ENCODE measurements at regions not wholly inside any gene's neighbourhood (a gene's known extent, or its start where the extent isn't known, plus 50 kb on each side); places are given as distances from the start of the nearest gene placed in this dataset.
"Not testable (repeated sequence)": the region's sequence is repeated elsewhere in the genome, so short reads cannot be mapped to it uniquely, and the experiment has no call there.

DNA sequence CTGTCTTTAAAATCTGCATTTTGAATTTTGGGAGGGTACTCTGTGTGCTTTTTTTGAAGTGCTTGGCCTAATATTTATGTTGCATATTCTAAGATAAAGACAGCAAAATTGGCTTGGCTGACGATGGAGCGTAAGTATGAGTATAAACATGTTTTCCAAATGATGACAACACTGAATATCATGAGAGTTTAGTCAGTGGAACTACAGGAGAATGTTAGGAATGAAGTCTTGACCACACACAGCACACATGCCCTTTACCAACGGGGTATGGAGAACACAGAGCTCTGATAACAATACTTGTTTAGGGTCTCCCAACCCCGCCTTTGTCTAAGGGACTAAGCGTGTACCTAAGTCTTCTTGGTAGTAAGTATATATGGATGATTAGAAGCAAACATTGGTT, 253.9 kb upstream of the FZD8 start:
- DNase-seq (ENCODE audit: low read depth): peak; percentile 82

- DNase-seq (ENCODE audit: low read depth): no peak
Measured at GRCh38 chr10:35895331-35895730, 253.2 kb upstream of the FZD8 start.

DNA sequence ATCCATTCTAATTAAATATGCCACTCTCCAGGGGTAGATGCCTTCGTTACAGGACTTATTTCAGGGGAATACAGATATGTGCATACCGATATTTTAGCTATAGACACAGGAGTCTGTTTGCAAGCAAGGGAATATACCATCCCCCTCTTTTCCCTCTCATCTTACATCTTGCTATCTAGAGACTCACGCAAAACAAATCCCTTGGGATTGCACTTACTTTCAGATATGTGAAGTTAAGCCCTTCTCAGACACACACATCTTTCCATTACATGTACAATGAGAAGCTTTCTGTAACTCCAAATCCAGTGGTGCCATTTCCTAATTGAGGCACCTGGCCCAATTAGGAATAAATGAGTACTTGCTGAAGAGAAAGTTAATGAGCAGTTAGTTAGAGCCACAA, 250.4 kb upstream of the FZD8 start:
- DNase-seq (ENCODE audit: low read depth): no peak

- no peak for DNase-seq (ENCODE audit: low read depth)
Measured at GRCh38 chr10:35890676-35891495, 248.8 kb upstream of the FZD8 start.

DNA sequence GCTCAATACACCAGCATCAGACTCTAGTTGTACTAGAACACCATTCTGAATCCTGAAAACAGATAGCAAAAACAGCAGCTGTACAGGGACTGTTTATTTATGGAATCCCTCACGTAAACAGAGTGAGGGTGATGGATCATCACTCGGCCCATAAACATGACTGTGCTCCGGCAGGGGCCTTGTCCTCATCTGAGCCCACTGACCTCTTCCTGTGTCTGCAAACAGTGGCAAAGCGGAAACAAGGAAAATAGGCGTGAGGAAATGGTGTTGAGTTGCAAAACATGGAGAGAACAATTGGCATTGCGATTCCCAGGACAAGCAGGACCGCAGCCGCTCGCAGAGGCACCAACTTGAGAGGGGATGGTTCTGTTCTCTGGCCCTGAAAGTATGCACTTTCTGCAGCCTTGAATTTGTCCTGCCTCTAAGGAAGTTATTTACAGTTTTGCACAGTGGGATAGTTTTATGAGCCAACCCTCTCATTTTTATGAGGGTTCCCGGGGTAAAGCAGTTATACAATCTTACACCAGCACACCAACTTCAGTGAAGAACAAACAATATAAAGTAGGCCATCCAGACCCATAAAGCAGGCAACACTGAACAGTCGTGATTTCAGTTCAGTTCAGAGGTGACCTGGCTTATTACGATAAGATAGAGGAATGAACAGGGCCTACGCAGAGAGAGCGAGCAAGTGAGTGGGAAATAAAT, 248.0 kb upstream of the FZD8 start:
- peak; percentile 18 for DNase-seq (ENCODE audit: low read depth)

GRCh38 chr10:35889226-35889625, 247.1 kb upstream of the FZD8 start:
- DNase-seq (ENCODE audit: low read depth): no peak

GRCh38 chr10:35888400-35888799, 246.3 kb upstream of the FZD8 start:
- no peak for DNase-seq (ENCODE audit: low read depth)

- DNase-seq (ENCODE audit: low read depth): no peak
Measured at GRCh38 chr10:35887685-35888084, 245.6 kb upstream of the FZD8 start.

DNA sequence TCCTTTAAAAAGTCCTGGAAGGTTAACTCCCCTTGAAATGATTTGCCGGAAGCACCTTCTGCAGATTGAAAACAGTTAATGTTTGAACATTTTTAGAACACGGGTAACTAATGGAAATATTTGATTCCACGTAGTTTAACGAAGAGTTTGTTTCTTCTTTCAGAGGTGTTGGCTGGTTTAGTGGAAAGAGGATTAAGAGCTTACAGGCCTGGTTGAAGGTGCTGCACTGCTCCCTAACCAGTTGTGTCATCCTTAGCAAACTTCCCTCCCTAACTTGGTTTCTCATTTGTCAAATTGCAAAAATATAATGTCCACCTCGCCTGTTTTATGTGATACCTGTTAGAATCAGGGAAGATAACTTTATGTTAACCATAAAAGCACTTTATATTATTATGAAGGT, 243.0 kb upstream of the FZD8 start:
- no peak for DNase-seq (ENCODE audit: low read depth)

DNA sequence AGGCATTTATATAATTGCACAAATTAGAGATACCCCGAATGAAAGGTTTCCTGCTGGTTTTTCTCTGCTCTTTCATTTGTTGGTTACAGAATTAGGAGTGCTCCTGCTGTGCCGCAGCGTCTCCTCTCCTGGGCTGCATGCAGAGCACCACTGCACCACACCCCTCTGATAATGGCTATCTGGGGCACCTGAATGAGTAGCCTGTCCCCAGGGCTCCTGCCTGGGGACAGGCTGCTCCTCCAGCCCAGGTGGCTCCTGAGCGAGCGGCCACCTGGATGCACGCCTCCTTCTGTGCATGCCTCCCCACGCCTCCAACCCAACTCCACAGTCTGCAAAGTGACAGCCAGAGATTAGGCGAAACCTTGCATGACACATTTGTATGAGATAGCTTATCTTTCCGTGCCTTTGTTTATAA, 242.6 kb upstream of the FZD8 start:
- DNase-seq (ENCODE audit: low read depth): no peak

DNA sequence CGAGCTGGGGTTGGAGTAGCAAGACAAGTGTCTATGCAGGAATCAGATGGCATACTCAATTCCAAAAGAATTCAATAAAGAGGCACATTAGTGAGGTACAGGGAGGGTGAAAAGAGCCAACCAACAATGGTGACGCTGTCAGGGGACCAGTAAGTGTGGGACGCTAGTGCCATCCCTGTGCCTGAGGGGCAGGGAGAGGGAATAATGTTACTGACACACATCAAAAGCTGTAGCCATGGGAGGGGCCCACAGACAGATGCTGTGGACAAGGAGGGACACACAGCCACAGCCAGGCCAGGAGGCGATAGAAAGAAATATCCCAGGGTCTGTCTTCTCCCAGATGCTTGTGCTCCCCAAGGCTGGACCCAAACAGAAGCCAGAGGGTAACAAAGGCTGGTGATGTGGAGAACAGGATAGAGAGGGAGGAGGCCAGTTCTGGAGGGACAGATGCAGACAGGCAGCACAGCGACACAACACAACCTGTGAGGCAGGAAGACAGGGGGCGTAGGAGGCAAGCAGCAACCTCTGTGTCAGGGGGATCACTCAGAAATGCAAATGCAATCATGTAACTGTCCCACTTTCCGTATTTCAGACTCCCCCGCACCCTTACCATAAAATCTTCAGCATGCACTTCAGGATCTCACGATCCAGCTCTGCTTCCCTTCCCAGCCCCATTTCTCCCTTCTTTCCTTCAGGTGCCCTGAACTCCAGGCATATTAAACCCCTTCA, 240.5 kb upstream of the FZD8 start:
- DNase-seq (ENCODE audit: low read depth): no peak

- DNase-seq (ENCODE audit: low read depth): no peak
Measured at GRCh38 chr10:35881320-35881719, 239.2 kb upstream of the FZD8 start.

DNA sequence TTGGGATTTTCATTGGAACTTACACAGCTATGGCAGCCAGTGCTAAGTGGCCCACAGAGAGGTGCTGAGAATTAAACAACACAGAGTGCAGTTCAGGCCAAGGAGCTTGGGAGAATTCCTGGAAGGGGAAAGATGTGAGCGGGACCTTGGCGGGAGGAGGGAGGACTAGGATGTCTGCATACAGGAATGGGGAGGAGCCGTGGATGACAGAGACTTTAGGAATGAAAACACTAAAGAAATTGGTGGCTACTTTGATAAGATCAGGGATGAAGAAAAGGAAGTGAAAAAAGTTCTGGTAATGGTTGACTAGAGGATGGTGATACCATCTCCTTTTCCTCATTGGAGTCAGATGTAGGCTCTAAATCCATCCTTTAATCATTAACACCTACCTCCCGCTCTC, 234.2 kb upstream of the FZD8 start:
- peak; percentile 36 for DNase-seq (ENCODE audit: low read depth)

DNA sequence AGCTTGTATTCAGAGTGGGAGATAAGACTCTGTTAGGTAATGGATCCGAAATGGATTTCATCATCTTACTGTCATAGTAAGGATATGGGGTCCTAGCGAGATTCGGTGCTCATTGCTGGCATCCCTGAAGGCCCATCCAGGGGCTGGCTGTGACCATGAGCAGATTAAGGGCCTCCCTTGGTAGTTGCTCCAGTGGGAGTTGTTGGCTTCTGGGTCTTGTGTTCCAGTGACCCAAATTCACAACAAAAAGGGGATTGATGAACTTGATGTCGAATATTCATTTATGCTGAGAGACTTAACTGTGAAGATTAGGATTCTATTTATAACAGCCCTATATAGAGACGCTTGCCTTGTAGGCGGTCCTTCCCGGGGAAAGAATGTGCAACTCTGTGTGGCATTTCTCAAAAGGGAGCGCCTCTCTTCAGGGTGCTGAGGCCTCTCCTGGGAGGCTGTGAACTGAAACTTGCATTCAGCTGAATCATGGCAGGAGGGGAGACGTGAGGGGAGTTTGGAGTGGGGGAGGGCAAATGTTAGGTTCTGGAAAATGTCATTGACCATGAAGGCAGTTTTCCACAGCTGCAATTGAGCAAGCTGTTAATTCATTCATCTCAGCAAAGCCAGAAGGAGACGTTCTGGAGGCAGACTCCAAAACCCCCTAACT, 233.1 kb upstream of the FZD8 start:
- DNase-seq (ENCODE audit: low read depth): peak; percentile 34

DNA sequence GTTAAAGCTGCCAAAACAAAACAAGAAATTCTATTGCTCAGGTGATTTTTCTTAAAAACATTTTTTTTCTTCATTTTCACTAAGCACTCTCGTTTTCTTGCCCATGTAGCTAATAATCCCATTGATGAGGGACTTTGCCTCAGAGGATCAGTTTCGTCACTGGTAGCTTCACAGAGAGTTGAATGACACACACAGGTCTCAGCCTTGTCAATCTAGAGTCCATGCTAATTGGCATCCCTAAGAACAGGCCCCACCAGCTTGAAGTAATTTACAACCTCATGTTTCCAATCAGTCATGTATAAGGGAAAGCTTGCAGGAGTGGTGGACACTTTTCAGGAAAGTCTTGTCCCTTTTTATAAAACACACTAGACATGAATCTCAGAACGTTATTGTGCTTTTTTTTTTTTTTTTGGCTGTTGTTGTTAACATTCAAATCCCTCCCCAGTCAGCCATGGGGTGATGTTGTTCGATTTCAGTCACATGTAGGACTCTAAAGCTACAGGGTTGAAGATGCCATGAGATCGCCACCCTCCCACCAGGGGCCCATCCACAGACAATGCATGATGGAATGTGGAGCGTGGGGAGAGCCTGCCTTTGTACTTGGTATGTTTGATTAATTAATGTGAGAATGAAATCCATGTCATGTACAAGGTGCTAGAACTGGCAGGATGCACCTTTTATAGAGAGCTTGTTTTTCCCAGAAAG, 232.4 kb upstream of the FZD8 start:
- DNase-seq (ENCODE audit: low read depth): no peak

GRCh38 chr10:35872671-35873070, 230.6 kb upstream of the FZD8 start:
- DNase-seq (ENCODE audit: low read depth): no peak

DNA sequence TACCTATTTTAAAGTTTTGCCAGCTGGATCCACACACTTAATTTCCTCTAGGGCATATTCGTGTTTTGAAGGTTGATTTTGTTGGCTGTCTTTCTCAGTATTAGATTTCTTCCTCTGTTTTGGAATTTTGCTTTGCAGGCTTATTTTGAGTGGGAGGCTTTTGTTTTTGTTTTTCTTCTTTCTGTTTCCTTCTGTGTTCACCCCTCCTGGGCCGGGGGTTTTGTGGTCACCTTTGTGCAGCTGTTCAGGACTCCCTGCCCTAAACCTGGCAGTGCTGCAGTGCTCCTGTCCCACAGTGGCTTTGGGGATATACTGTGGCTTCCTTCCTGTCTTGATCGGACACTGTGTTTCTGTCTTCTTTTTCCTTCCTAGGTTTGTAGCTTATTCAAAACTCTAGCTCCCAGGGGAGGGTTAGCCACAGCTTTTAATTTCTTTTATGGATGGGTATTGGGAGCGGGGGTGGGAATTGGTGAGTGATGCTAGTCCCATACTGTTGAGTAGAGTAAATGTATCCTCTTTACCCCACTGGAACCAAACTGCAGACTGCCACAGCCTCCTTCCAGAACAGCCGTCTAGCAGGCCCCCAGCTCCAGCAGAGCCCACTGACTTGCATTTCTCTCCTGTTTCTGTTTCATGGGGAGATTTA, 228.7 kb upstream of the FZD8 start:
- DNase-seq (ENCODE audit: low read depth): no peak

GRCh38 chr10:35858676-35859283, 216.7 kb upstream of the FZD8 start:
- DNase-seq (ENCODE audit: low read depth): not testable (repeated sequence)

- no peak for DNase-seq (ENCODE audit: low read depth)
Measured at GRCh38 chr10:35857860-35858259, 215.8 kb upstream of the FZD8 start.

DNA sequence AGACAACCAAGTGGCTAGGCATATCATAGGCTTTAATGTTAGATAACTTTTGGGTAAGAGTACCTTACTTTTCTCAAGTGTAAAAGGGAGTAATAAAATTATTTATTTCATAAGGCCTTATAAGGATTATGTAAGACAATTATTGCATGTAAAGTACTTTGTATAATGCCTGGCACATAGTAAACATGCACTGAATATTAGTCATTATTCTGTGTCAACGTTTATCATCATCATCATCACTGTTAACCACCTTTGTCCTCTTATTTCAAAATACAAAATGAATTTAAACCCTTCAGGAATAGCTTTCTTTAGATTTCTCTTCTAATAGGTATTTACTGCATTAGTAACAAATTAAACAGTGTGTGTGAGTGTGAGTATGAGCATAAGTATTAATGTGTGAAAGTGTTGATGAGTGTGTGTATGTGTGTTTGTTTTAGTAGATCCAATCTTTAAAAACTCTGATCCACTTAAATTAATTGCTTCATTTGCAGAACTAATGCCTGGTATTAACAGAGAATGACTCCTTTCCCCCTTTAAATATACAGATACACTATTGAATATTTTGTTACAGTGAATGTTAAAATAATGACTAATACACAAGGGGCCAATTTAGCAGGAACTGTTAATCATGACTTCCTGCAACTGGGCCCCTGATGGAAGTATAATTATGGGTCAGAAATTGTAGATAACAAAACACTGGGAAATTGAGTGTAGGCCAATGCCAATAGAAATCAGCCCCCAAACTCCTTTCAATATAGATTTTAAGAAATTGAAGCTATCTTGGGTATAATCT, 213.3 kb upstream of the FZD8 start:
- DNase-seq (ENCODE audit: low read depth): no peak
